HEK293 (cell line): ENCODE measurements at regions not wholly inside any gene's neighbourhood (a gene's known extent, or its start where the extent isn't known, plus 50 kb on each side); places are given as distances from the start of the nearest gene placed in this dataset.

Experiments used
- CTCF ChIP-seq: fragments of 450-650 bp; formaldehyde crosslinking; IDR thresholded peaks from 2 replicates; pipeline ENCODE4 v1.5.1; 2016; ENCODE audit warnings: missing biosample characterization, missing genetic modification characterization
- SP2 ChIP-seq: fragments of 450-650 bp; formaldehyde crosslinking; IDR thresholded peaks from 2 replicates; pipeline ENCODE4 v1.5.1; 2016; ENCODE audit warnings: missing biosample characterization, missing genetic modification characterization
- ZBTB10 ChIP-seq: fragments of 450-650 bp; formaldehyde crosslinking; IDR thresholded peaks from 2 replicates; pipeline ENCODE4 v1.5.1; 2016; ENCODE audit warnings: missing biosample characterization, missing genetic modification characterization
- ZBTB20 ChIP-seq: fragments of 450-650 bp; formaldehyde crosslinking; IDR thresholded peaks from 2 replicates; pipeline ENCODE4 v1.5.1; 2016; ENCODE audit warnings: missing biosample characterization, missing genetic modification characterization
- ZFP3 ChIP-seq: fragments of 450-650 bp; formaldehyde crosslinking; IDR thresholded peaks from 2 replicates; pipeline ENCODE4 v1.5.1; 2016; ENCODE audit warnings: low read depth, missing biosample characterization, missing genetic modification characterization
- ZNF266 ChIP-seq: fragments of 450-650 bp; formaldehyde crosslinking; IDR thresholded peaks from 2 replicates; pipeline ENCODE4 v1.5.1; 2016; ENCODE audit warnings: missing biosample characterization, missing genetic modification characterization, low read depth
- ZNF639 ChIP-seq: fragments of 450-650 bp; formaldehyde crosslinking; IDR thresholded peaks from 2 replicates; pipeline ENCODE4 v1.5.1; 2016; ENCODE audit warnings: missing biosample characterization, missing genetic modification characterization
- ZNF704 ChIP-seq: fragments of 450-650 bp; formaldehyde crosslinking; IDR thresholded peaks from 2 replicates; pipeline ENCODE4 v1.5.1; 2016; ENCODE audit warnings: missing biosample characterization, missing genetic modification characterization

- no peak for TF ChIP-seq ZBTB10 (tag by site-specific recombination)
- no peak for TF ChIP-seq ZBTB20 (tag by site-specific recombination)
- TF ChIP-seq ZNF639 (tag by site-specific recombination), result no peak
- TF ChIP-seq SP2, result no peak
- TF ChIP-seq CTCF (tag by site-specific recombination), result no peak
- TF ChIP-seq ZFP3 (tag by site-specific recombination), result no peak
- TF ChIP-seq ZNF266, result no peak
- no peak for TF ChIP-seq ZNF704 (tag by site-specific recombination)
Observed at GRCh38 chr5:73388740-73389139, 59.8 kb downstream of the FOXD1 start.
